HG02759 (cell line): ENCODE measurements at regions not wholly inside any gene's neighbourhood (a gene's known extent, or its start where the extent isn't known, plus 50 kb on each side); places are given as distances from the start of the nearest gene placed in this dataset.
A peak's percentile ranks its signal among the peaks of the same experiment; 100 is the strongest.

Experiments used
- ATAC-seq: cut with Tn5 transposase; IDR thresholded peaks from one replicate; pipeline ENCODE4 v1.9.1; 2021; ENCODE audit warnings: mild to moderate bottlenecking, moderate library complexity; ENCODE audit not compliant: unreplicated experiment

DNA sequence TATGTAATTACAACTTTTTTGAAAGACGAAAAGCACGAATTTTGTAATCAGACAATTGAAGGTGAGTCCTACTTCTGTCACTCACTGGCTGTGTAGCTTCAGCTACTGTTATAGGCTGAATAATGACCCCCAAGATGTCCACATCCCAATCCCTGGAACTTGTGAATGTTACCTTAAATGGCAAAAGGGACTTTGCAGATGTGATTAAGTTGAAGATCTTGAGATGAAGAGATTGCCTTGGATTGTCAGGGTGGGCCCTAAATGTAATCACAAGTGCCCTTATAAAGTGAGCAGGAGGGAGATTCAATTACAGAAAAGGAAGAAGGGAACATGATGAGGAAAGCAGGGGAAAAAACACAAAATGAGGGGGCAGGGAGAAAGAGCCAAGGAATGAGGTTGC lies 326.2 kb upstream of the MSX2 start:
- no peak for ATAC-seq

DNA sequence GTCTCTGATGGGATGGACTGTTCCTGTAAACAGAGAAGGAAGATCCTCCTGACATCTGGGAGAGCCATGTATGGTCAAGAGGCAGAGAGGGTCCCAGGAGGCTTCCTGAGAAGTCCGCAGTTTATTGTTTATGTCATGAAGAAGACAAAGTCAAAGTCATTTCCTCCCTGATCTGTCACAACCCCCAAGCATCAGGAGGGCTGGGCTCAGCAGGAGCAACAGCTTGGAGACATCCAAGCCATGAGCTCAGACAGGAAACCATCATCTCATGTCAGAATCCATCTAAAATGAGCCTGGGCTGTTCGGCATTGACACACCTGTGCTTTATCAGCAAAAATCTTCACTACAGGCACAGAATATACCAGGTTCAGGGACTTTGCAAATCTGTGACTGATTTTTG lies 325.0 kb upstream of the MSX2 start:
- no peak for ATAC-seq

DNA sequence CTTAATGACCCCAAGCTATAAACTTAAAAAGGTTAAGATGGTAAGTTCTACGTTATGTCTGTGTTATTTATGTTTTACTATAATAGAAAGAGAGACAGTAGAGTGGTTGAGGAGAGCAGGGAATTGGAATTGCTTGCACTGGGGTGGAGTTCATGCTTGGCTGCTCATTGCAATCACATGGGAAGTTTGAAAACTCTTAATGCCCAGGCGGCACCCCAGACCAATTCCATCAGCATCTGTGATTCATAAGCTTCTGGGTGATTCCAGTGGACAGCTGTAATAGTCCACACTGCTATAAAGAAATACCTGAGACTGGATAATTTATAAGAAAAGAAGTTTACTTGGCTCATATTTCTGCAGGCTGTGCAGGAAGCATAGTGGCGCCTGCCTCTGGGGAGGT lies 323.9 kb upstream of the MSX2 start:
- ATAC-seq = no peak

DNA sequence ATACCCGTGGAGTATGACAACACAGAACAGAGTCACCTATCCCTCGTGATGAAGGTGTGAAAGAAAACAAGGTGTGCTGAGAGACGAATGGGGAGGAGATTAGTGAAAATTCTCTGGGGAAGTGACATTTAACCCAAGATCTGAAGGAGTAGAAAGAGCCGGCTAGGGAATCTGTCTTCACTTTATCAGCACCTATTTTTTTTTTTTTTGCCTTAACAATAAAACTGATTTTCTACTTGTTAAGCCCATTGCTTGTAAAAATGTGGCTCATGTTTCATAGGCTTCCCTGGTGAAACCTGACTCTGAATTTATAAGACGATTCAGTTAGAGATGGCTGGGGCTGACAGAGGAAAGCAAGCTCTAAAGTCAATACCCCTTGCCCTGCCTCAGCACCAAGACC lies 322.6 kb upstream of the MSX2 start:
- ATAC-seq = no peak

DNA sequence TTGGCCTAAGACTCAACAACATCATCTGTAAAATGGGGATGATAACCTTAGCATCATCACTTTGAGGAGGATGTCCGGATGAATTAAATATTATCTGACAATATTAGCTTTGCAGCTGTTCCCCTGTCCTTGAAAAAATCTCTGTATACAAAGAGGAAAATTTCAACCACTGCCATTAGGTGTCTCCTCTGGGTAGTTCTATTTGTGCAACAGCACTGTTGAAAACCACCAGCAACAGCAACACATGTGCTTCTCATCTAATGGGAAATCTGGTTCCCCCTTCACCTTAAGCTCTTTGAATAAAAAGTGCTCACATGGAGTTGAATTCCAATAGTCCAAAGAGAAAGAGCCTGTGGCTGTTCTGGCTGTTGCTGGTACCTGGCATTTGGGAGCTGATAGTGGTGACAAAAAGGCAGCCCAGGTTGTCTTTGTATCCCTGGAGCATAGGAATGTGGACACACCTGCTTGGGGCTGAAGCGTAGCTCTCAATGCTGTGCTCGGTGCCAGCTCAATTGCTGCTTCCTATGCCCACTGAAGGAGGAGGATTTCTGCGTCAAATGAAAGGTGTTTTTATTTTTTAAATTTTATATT lies 322.1 kb upstream of the MSX2 start:
- no peak for ATAC-seq

DNA sequence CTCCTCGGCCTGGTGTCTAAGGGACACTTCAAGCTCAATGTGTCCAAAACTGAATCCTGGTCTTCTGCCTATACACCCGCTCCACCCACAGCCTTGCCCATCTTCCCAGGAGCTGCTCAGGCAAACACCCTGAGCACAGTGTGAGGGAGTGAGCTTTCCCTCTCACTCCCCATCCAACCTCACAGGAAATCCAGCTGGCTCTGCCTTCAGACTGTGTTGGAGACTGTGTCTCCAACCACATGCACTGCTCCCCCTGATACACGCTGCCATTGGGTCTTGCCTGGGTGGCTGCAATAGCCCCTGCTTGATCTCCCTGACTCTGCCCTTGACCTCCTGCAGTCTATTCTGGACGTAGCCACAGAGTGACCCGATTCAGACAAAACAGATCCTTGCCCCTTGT lies 319.5 kb upstream of the MSX2 start:
- no peak for ATAC-seq

DNA sequence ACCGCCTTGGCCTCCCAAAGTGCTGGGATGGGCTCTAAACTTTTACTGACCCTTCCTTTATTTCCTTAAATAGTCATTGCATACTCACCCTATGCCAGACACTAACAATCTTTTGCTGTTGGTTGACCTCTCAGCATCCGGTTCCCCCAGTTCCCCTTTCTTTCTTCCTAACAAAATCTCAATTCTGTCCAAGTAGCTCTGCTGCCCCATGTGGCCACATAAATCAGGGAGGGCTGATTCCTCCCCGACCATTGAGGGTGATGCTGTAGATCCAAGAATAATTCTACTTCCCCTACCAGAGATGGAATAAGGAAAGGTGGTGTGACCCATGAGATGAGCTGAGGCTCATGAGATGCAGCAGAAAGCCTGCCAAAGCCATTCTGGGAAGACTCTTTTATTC lies 315.3 kb upstream of the MSX2 start:
- ATAC-seq = no peak

DNA sequence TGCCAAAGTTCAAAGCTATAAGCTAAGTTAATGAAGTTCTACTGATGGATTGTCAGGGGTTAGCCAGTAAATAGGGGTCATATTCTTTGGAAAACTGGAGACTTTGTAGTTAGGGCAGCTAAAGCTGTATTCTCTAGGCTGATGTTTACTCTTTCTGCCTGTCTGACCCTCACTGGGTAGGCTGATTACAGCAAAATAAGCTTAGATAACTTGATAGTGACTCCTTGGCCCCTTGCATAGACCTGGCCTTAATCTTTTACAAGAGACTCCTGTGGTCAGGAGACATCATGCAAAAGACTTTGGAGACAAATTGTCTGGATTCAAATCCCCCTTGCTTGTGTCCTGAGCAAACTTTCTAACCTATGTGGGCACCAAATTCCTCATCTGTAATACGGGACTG lies 314.4 kb upstream of the MSX2 start:
- no peak for ATAC-seq

DNA sequence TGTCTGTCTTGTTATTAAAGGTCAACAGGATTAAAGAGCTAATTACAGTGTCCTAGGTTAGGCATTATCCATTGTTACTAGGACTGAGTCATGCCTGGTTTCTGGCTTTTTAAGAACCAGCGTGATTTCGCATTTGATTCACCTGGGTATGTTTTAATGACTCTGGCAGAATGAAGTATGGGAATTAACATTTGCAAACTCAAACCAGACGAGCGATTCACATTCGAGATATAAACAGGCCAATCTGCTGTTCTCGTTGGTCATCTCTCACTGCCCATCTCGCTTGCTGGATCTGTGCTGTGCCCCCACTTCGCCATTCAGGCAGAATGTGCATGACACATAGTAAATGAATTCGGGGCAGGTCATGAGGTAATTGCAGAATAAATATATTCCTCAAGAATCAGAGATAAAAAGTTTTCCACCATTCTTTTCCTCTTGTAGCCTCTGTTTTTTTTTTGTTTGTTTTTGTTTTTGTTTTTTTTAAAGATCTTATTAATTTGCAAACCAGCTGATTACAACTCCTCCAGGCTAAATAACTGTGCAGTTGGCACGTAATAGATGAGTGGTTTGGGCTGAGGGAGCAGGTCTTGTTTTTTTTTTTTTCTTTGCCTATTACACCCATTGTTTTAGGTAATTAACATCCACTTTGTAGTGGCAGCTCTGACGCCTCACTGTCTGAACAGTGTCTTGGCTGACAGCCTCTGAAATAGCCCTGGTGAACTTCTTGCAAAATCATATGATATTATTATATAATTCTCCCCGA lies 313.5 kb upstream of the MSX2 start:
- ATAC-seq = no peak

DNA sequence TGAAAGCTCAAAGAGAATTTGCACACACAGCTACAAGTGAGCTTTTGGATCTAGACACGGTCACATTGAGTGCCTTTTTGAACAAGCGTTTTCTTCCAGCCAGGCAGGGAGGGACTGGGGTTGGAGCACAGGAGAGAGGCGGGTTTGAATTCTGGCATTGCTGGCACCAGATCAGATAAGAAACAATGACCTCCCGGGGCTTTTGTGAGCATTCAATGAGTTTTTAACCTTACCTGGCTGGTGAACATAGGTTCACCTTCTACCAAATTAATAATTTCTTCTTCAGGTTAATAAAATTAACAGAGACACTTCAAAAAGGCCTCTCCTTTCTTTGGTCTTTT lies 312.9 kb upstream of the MSX2 start:
- ATAC-seq = no peak

DNA sequence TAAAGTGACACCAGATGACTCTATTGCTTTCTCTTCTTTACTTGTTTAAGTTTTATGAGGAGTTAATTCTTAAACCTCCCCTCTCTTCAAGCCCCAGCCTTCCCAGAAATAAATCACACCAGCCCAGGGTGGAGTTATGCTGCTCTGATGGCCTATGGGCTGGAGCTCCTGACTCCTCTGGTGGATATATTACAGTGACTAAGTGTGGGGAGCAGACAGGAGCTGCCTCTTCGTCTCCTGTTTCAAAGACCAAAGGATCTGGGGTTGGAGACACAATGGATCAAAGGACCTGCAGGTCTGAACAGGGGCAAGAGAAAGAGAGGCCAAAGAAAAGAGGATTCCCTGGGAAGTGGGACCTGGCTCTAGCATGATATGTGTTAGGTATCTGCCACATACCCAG lies 312.0 kb upstream of the MSX2 start:
- ATAC-seq = no peak

DNA sequence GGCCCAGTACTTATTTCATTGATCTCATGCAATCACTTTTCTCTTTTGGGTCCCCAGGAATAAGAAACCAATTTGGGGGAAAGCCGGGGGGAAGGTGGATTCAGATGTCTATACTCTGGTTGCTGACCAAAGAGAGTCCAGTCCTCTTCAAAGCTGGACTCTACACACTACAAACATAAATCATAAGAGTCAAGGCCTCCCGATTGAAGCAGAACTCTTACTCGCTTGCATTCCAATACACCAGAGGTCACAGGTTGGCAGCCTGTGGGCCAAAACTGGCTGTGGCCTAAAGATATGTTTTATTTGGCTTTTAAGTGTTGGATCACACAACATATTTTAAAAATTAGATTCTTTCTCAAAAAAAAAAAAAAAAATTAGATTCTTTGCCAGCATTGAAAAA lies 311.4 kb upstream of the MSX2 start:
- no peak for ATAC-seq

DNA sequence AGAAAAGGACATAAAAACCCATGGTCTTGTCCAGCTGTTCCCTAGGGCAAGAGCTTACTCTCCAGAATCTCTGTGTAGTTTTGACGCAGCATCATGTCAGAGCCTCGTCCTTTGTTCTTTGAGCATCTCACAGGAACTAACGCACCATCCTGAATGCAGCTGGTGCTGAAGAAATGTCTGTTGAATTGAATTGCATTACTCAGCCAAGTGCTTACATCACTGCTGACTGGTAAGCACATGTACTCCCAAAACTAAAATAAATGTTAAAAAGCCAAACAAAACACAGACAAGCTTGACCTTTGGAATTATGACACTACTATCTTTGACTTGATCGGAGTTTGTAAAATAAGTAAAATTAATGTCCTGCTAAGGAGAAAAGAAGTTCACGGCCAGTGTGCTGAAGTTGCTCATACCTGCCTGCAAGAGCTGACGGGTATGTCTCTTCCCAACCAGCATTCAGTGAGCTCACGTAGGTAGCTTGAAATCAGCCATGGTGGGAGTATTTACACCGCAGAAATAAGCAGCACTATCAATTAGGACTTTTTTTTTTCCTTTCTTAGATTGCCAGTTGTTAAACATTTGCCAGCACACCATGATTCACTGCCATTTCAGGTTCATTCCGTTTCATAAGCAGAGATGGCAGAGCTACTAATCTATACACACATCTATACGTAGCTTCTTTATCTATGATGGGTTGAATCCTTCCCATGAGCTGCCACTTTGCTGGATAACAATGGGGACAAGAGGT lies 310.6 kb upstream of the MSX2 start:
- ATAC-seq = no peak

DNA sequence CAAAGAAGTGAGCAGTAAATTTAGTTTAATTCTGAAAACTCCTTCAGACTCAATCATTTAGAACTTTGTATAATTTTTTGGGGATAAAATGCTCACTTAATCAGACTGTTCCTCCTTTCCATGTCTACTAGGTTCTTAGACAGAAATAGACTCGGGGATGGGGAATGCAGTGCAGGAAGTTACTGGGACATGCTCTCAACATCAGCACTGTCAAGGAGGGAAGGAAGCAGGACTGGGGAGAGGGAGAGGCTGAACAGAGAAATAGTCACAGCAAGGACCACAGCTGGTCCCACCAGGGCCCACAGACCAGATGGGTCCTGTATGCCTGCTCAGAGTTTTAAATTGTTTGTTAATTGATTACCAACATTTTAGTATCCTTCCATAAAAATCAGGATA lies 310.1 kb upstream of the MSX2 start:
- no peak for ATAC-seq

DNA sequence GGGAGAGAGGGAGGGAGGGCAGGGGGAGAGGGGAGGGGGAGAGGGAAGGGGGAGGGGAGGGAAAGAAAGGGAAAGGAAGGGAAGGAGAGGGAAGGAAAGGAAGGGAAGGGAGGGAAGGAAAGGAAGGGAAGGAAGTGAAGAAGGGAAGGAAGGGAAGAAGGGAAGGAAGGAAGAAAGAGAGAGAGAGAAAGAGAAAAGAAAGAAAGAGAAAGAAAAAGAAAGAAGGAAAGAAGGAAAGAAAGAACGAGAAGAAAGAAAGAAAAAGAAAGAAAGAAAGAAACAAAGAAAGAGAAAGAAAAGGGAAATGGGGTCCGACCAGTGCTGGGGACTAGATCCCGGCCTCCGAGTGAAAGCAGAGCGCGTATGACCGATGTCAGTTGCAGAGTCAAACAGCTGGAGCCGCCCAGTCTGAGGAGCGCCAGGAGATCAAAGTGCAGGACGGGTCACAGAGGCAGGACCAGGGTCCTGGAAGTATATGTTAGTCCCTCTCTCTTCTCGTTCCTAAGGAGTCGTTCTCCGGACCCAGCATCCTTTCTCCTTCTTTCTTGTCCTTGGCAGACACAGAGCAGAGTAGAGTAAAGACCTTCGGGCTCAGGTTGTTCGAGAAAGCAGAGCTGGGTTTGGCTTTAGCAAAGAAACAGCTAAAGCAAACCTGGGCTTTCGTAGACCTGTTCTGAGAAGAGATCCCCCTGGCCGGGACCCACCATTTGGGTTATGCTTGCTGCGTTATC lies 305.4 kb upstream of the MSX2 start:
- no peak for ATAC-seq

DNA sequence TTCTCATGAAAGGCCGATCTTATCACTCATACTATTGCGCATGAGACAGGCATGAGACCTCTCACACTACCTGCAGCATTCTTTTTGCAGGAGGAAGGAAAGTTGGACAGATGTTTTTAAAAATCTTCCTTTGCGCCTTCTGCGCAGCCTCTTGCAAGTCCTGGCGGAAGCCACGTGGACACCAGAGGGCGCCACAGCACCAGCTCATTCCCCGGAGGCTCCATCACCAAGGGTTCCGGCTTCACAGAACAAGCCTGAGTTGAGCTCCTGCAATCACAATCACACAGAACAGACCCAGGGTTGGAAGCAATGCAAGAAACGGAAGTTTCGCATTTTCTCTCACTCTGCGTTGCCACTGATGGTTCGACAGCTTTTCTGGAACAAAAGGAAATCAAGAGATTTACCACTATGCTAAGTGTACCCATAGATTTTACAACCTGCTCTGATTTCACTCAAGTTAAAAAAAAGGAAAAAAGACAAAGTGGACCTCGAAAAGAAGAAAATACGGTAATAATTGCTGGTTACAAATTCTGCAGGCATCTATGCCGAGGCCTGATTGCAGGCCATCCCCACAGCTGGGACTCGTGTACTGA lies 304.7 kb upstream of the MSX2 start:
- ATAC-seq = peak; percentile 81

DNA sequence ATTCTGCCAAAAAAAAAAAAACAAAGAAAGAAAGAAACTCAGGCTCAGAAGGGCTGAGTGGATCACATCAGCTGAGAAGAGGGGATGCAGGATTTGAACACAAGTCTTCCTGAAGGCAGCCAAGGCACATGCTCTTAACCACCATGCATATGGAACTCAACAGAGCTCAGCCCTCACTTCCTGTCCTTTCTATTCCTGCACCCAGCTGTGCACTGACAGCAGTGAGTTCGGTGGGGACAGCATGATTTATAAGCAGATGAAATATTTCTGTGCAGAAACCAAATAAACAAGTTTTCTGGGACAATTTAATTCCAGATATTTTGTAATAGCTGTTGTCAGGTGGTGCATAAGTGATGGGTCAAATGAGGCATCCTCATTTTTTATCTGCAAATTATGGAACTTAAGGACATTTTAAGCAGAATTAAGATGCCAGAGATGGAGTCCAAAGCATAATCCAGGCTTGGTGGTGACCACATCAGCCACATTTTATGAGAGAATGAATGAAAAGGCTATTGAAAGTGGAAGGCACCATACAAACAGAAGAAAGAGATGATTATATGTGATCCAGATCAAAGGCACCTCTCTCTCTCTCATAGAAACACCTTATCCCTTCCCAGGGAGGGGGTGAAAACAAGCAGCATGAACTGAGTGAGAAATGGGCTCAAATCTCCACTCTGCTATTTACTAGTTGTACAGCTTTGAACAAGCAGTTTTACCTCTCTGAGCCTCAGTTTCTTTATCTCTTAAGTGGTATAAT lies 303.6 kb upstream of the MSX2 start:
- ATAC-seq = no peak

DNA sequence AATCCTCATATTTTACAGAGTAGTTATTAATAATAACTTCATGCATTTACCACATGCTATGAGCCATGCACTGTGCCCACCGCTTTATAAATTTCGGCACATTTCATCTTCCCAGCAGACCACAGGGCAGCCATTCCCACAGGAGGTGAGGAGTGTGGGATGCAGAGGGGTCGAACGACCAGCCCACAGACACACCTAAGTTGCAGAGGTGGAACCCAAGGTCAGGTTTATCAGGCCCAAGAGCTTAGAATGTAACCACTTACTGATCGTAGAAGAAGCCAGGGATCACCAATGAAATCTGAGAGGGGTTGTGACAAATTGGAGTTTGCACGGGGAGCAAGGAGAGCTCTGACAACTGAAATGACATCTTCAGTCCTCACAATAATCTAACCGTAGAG lies 303.0 kb upstream of the MSX2 start:
- no peak for ATAC-seq

DNA sequence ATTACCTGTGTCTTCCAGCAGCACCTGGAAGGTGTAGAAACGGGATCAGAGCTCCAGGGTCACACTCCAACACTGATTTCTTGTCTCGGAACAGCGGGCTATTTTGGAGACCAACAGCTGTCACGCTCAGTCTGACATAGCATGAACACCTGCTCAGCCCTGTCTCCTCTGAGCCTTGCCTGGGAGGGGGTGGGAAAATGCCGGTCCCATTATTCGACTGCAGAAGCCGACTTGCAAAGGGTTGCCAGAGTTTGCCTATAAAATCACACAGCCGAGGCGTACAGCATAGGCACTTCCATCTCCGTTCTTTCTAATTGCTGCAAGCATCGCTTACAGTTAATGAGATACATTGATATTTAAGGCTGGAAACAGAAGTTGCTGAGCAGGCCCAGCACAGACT lies 300.8 kb upstream of the MSX2 start:
- no peak for ATAC-seq

DNA sequence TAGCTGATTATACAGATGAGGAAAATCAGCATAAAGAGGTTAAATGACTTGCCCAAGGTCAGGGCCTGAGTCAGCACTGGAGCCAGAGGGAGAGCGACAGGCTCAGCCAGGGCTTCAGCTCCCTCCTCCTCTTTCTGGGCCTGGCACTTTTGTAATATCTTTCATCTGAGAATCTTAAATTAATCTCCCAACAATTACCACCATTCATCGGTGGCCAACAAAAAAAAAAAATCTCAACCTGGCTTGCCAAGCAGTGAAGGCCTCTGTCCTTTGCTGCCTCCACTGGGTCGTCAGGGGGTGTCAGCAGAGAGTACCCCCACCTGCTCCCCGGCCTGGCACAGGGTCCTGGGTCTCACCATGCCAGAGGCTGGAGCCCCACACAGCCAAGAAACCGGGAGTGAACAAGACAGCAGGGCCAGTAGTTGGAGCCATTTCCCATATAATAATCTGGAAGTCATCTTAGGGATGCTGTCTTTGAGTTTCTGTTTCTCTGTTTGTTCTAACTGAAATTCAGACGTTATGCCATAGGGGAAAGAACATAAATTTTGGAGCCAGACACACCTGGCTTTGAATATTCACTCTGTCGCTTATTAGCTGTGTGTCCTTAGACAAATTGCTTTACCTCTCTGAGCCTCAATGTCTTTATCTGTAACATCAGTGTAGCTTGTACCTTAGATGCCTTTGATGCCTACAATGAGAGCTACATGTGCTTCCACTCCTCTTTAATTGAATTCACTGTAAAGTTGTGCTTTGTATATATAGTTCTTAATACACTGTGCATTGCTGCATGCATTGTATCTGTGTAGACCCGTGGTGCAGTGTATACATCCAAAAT lies 299.9 kb upstream of the MSX2 start:
- no peak for ATAC-seq
